G401 (cell line): ENCODE measurements at regions not wholly inside any gene's neighbourhood (a gene's known extent, or its start where the extent isn't known, plus 50 kb on each side); places are given as distances from the start of the nearest gene placed in this dataset.
"Not testable (repeated sequence)": the region's sequence is repeated elsewhere in the genome, so short reads cannot be mapped to it uniquely, and the experiment has no call there.

Experiments used
- DNase-seq: peaks from one replicate; pipeline ENCODE4 v3.0.0-alpha.2; 2015; ENCODE audit warnings: low spot score
- in situ Hi-C: cut with HindIII; loops from 2 replicates; pipeline ENCODE4 v1.10.0; 2016; ENCODE audit warnings: low sequenced_read_pairs, mixed read lengths

DNA sequence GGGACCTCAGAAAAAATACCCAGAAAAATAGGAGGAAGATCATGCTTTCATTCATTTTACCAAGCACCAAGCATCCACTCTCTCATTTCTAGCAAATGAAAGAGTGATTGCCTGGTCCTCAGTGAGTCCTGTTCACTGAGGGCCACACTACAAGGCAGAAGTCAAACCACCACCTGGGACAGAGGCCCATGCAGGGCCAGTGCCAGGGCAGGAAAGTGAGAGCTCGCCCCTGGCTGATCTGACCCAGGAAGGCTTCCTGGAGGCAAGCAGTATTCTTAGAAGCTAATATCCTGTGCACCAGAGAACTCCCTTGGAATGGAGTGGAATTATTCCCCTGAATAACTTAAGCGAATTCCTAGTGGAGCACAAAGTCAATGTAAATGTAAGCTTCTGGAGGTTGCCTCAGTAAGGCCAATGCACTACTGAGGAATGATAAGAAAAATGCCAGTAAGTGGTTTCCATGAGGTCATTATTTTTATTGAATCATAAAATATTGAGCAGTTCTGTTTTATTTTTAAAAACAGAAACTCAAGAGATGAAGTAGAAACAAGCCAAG is 191.6 kb upstream of the ID2 start:
- DNase-seq, result no peak
- in situ Hi-C loops, result no loop called here

DNA sequence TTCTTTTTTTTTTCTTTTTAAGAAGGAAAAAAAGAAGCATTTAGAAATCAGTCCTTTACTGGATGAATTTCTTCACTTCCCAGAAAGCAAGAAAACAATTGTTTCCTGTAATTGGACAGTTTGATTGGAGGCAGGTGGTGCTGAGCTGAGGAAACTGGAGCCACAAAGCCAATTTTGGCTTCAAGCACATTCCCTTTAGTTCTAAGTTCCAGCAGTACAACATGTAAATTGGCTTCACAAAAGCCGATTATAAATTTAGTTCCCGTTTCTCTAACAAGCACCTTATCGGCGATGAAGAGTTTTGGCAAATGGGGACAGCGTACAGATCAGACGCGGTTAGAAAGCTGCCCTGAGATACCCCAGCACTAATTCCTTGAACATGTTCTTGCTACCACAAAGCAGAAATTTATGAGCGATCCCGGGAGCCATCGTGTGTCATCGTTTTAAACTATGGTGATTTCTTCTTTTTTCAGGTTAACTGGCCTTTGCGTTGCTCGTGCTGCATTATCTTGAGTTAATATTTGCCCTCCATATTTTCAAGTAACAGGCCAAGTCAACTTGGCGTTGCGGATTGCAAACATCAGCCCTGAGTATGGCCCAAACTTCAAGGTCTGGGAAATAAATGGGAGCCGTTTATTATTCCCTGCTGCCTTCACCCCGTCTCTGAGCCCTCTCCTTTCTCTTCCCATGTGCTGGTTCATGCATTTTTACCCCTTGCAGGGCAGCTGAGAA is 190.4 kb upstream of the ID2 start:
- in situ Hi-C loops, result no loop called here
- no peak for DNase-seq

DNA sequence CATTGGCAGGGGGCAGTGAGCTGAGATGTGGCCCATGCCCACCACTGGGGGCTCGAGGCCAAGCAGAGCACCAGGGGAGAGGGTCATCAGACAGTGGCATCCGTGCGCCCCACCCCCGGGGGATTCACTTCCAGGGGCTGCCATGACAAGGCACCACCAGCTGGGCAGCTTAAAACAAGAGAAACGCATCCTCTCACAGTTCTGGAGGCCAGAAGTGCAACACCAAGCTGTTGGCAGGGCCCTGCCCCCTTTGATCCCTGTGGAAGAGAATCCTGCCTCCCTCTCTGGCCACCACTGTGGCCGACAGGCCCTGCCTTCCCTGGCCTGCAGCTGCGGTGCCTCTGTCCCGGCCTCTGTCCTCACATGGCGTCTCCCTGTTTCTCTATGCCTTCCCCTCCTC is 187.7 kb upstream of the ID2 start:
- in situ Hi-C loops, result no loop called here
- no peak for DNase-seq

DNA sequence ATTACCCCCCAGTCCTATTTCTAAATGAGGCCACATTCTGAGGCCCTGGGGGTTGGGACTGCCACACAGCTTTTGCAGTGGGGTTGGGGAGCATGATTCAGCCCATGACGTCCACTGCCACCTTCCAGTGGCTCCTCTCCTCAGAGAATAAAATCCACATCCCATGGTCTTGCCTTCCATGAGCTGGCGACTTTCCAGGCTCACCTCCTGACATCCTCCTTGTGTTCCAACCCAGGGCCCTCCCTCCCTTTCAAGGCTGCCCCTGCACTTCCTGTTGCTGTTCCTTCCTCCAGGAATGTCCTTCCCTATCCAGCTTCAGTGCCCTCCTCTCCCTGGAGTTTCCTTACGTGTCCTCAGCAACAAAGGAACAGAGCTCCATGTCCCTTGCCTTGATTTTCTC is 187.3 kb upstream of the ID2 start:
- DNase-seq, result no peak
- in situ Hi-C loops, result no loop called here

DNA sequence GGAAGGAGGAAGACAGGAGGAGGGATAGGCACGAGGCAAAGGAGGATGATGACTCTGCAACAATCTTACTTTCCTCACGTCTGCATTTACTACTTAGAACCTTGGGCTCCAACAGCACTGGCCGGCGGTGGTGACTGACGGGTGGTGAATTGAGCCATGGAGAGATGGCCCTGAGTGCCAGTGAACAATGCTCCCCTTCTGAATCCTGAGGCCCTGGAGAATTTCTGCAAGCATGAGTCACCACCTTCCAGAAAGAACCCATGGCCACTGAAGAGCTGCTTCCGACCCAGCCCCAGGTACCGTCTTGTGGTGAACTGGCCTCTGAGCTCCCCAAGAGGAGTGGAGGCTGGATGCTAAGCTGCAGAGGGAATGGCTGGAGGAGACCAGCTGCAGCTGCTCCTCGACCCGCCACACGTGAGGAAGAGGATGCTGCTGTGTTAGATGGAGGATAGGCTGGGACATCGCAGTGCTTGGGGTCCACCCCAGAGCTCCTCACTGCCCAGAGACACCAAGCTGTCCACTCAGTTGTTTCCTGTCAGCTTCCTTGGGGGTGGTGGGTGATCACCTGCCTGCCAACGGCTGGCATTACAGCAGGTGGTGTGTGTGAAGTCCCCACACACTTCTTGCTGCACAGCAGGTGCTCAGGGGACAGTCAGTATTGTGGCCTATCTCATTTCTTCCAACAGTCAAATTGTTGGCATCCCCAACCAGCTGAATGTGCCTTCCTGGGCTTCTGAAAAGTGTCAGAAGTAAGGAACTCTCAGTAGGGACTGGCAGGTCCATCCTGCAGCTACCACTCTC is 186.5 kb upstream of the ID2 start:
- in situ Hi-C loops, result no loop called here
- DNase-seq, result no peak

DNA sequence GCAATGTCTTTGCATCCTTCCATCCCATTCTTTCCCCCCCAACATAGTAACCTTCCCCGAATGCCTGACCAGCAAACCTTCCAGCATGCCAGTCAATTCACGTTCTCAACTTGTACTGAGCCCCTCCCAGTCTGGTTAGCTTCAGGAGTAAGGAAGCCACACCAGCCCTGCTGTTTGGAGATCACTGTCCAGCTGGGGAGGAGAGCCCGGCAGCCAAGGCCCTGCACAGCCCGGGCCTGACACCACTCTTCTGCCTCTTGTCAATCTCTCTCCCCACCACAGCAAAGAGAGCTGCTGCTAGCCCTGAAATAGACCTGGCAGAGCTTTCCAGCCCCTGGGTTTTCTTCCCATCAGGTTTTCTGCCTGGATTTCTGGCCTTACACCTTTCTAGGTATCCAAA is 185.8 kb upstream of the ID2 start:
- DNase-seq, result no peak
- in situ Hi-C loops, result no loop called here

DNA sequence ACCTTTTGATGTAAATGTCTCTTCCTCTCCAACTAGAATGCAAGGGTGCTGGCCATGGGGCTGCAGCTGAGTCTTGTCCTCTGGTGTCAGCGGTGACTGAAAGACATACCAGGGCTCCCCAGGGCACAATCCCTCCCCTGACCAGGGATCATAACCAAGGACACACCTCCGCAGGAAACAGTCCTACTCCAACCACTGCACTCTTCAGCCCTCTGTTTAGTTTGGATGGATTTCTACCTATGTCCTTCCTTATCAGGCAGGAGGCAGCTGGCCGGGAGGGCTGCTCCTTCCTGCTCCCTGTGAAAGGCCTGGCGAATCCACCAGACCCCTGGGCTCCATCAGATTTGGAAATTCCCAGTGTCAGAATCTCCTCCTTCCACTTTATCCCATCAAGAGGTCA is 185.2 kb upstream of the ID2 start:
- no peak for DNase-seq
- in situ Hi-C loops, result no loop called here

DNA sequence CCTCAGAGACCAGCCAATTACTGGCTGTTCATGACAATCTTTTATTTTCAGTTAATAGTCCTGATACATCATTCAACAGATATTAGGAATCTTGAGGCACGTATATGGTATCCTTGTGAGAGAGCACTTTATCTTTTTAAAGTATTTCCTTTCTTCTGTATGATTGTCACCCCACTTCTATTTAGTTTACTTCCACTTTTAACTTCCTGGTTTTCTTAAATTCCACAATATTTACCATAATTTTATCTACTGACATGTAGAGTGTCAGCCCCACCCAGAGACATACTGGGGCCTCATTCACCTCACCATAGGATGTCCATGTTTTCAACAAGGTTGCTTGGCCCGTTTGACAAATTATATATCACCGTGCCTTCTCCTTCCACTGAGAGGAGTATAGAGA is 182.9 kb upstream of the ID2 start:
- in situ Hi-C loops, result no loop called here
- no peak for DNase-seq

DNA sequence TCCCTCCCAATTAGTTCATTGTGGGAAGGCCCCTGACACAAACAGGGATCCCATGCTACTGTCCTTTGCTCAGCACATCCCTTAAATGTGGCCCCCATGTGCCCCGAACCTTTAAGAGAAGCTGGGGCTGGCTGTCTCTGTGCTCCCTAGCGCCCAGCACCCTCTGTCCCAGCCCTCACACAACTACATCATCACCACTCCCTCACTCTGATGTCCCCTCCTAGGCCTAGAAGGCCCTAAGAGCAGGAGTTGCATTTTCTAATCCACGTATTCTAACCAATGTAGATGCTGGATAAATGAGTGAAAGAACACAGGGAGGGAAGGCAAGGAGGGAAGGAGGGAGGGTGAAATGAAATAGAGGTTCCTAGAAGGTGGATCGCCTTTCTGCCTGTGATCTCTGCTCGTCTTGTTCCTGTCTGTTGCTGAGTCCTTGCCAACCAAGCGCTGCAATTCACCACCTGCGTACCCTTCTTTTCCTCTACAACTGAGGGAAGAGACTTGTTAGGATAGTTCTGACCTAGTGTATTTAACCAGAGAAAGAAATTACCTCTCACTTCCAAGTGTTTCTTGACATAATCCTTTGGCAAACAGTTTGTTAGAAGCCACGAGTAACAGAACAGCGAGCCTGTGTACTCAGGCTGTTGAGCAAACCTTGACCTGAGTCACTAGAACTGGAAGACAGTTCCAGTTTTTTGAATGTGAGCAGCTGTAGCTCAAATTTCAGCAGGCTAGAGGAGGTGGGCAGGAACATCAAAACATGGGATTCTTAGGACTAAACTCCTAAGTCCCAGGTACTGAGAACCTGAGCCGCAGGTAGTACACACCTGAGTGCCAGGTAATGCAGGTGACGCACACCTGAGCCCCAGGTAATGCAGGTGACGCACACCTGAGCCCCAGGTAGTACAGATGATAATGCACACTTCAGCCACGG is 181.5 kb upstream of the ID2 start:
- in situ Hi-C loops, result no loop called here

DNA sequence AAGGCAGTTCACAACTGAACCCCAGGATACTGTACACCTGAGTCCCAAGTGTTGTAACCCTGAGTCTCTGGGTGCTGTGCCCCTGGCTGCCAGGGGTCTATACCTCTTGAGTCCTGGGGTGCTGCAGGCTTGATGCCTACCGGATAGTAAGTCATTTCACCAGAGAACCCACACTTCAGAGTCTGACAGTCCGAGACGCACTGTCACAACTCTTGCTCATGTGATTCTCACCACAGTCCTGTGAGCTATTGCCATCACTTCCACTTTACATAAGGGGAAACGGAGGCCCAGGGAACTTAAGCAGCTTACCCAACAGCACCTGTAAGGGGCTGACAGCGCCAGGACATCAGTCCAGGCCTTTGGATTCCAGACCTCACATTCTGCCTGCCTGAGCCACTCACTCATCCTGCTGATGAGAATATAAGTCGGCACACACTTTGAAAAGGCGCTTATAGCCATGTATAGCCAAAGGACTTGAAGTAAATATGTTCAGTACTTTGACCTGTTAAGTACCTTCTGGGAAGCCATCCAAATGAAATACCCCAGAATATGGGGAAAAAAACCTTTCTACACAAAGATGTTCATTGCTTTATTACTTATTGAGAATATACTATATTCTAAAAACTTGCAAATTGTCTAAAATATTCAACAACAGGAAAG is 180.7 kb upstream of the ID2 start:
- no peak for DNase-seq
- in situ Hi-C loops, result no loop called here

More for the DNA sequence above, 181.5 kb upstream of the ID2 start:
- DNase-seq, result no peak

DNA sequence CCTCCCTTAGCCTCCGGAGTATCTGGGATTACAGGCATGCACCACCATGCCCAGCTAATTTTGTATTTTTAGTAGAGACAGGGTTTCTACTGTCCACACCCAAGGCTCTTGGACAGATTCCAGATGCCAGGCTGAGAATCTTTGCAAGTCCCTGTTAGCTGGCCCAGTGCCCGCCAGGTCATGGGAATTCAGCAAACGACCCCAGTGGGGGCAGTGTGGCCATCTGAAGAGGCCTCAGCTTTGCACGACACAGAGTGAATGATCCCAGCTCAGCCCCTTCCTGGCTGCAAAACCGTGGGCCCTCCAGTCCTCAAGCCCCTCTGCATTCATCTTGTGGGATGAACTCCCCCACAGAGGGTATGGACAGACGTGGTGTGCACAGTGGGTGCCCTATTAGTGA is 179.5 kb upstream of the ID2 start:
- in situ Hi-C loops, result no loop called here
- no peak for DNase-seq

DNA sequence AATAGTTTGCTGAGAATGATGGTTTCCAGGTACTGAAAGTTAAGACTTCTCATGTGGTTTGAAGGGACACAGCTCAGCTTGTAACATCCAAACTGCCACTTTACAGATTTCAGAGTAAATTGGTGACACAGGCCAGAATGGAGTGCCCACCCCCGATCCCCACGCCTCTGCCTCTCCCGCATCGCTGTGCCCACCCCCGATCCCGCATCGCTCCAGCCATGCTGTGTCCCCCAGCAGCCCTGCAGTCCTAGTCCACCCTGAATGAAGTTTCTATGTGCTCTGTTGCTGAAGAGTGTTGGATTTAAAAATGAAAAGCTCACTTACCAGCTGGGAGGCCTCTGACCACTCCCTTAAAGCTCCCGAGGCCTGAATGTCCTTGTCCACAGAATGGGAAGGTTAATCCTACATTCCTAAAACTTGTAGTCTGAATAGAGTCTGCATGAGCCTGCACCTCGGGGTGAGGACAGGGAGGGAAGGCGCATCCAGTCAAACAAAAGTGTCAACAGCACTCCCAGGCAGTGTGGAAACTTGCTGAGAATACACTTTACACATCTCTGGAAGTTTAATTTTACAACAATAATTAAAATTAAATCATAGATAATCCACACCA is 176.4 kb upstream of the ID2 start:
- DNase-seq, result no peak
- in situ Hi-C loops, result no loop called here

DNA sequence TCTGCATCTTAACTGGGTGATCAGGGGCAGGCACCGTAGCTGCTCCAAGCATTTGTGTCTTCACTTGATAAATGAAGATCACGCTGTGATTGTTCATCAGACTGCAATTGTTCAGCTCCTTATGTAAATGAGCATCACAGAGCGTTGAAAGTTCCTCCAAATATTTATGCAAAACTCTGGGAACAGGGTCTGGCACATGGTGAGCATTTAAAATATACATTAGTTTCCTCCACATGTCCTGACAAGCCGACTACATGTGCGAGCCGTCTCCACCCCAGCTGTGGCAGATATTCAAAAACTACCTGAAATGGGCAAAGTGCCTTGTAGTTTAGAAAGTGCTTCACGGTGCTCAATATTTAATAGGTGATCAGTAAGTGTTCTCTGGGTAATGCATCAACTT is 175.1 kb upstream of the ID2 start:
- no peak for DNase-seq
- in situ Hi-C loops, result no loop called here

DNA sequence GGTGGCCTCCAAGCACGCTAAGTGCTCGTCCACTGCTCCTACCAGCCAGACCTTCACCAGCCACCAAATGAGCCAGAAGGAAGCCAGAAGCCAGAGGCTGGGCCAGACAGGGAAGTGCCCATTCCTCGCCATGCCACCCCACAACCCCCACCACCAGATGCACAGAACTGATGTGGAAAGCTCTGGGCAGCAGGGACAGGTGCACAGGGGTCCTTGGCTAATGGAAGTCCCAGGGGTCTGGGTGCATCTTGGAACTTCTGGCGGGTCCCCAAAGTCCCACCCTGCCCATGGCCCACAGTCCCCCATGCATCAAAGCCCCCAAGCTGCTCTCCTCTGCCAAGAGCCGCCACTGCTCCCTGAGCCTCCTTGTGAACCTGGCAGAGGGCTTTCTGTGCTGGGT is 173.1 kb upstream of the ID2 start:
- no peak for DNase-seq
- in situ Hi-C loops, result no loop called here

DNA sequence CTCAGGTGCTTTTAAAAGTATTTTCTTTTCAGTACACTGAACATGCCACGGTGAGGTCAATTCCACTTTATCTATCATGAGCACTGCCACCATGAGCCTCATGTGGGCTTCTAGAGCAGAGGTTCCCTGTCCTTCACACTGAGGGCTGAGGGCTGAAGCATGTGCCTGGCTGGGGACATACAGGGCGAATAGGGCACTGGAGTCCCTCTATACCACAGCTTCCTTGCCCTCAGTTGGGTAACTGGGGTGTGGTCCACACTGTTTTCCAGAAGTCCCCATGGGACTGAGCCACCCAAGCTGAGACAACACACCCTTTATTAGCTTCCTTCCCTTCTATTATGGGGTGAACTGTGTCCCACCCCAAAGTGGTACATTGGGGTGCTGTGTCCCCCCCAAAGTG is 172.2 kb upstream of the ID2 start:
- no peak for DNase-seq
- in situ Hi-C loops, result no loop called here

DNA sequence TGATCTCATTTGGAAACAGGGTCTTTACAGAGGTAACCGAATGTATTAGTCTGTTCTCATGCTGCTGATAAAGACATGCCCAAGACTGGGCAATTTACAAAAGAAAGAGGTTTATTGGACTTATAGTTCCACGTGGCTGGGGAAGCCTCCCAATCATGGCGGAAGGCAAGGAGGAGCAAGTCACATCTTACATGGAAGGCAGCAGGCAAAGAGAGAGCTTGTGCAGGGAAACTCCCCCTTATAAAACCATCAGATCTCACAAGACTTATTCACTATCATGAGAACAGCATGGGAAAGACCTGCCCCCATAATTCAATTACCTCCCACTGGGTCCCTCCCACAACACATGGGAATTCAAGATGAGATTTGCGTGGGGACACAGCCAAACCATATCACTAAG is 171.8 kb upstream of the ID2 start:
- DNase-seq, in situ Hi-C loops: not testable (repeated sequence)

DNA sequence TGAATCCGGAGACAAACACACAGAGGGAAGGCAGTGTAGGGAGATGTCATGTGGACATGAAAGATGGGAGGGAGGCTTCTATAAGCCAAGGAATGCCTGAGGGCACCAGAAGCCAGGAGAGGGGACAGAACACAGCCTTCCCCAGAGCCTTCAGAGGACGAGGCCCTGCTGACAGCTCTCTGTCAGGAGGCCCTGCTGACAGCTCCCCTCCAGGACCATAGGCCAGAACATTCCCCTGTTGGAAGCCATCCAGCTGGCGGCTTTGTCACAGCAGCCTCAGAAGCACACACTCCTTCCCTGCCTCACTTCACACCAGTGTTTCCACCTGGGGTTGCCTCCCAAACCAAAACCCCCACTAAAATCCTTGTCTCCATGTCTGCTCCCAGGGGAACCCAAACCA is 171.3 kb upstream of the ID2 start:
- DNase-seq, result no peak
- in situ Hi-C loops, result no loop called here

DNA sequence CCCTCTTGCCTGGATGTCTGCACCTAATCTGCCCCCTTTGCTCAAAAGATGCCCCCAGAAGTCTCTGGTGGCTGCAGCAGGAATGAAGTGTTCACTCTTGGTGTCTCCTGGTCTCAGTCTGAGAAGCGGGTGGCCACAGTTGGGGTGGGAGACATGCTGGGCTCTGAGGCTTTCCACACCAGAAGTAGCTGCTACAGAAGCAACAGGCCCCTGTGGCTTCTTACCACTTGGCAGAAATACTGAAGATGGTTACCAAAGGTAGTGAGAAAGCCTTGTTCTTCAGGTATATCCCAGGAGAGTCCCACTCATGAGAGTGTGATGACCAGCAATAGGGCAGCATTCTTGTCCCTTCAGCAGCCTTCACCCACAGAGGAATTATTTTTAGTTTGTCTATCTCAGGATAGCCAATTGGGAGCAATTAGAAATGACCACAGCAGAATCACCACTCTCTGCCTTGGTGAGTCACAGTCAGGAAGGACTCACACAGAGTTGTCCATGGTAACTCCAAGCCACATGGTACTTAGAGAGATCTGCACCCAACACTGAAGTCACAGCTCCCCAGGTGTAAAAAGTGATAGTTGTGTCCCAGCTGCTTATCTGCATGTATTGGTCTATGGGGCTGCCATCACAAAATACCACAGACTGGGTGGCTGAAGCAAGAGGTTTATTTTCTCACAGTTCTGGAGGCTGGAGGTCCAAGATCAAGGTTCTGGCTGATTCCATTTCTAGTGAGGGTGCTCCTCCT is 169.8 kb upstream of the ID2 start:
- in situ Hi-C loops, result no loop called here

More for the DNA sequence above, 169.8 kb upstream of the ID2 start:
- DNase-seq, result no peak
